Right renal cortex interstitium (tissue), 3 donors: ENCODE measurements at regions not wholly inside any gene's neighbourhood (a gene's known extent, or its start where the extent isn't known, plus 50 kb on each side); places are given as distances from the start of the nearest gene placed in this dataset.
"Not testable (repeated sequence)": the region's sequence is repeated elsewhere in the genome, so short reads cannot be mapped to it uniquely, and the experiment has no call there.

Experiments used
- DNase-seq, 3 donors: peaks; one replicate each; pipeline ENCODE4 v3.0.0-alpha.2; 2013; ENCODE audit warnings: low read depth in 3 of 3, low spot score in 2 of 3

GRCh38 chr1:149352205-149352604, 122.6 kb upstream of the NBPF19 start:
- not testable (repeated sequence) for DNase-seq

GRCh38 chr1:149354579-149354978, 120.3 kb upstream of the NBPF19 start:
- DNase-seq: not testable (repeated sequence)

GRCh38 chr1:149355748-149356147, 119.1 kb upstream of the NBPF19 start:
- DNase-seq: not testable (repeated sequence)

GRCh38 chr1:149356152-149356551, 118.7 kb upstream of the NBPF19 start:
- not testable (repeated sequence) for DNase-seq

GRCh38 chr1:149360351-149360750, 114.5 kb upstream of the NBPF19 start:
- not testable (repeated sequence) for DNase-seq

GRCh38 chr1:149361310-149361709, 113.5 kb upstream of the NBPF19 start:
- not testable (repeated sequence) for DNase-seq

- DNase-seq: not testable (repeated sequence)
These were observed 110.5 kb upstream of the NBPF19 start for GRCh38 chr1:149364188-149364981.

GRCh38 chr1:149366402-149366801, 108.4 kb upstream of the NBPF19 start:
- DNase-seq: not testable (repeated sequence)

- not testable (repeated sequence) for DNase-seq
These were observed 107.3 kb upstream of the NBPF19 start for GRCh38 chr1:149367472-149368044.

- DNase-seq: not testable (repeated sequence)
These were observed 106.5 kb upstream of the NBPF19 start for GRCh38 chr1:149368337-149368736.

GRCh38 chr1:149369081-149369480, 105.8 kb upstream of the NBPF19 start:
- DNase-seq: not testable (repeated sequence)

GRCh38 chr1:149371955-149372354, 102.9 kb upstream of the NBPF19 start:
- DNase-seq: not testable (repeated sequence)

GRCh38 chr1:149378462-149378861, 96.4 kb upstream of the NBPF19 start:
- not testable (repeated sequence) for DNase-seq

- peak; percentile 16 to 51 (median 19) for DNase-seq
These were observed 84.5 kb upstream of the NBPF19 start for GRCh38 chr1:149390173-149390926.

GRCh38 chr1:149390931-149391330, 83.9 kb upstream of the NBPF19 start:
- not testable (repeated sequence) for DNase-seq

GRCh38 chr1:149395802-149396201, 79.0 kb upstream of the NBPF19 start:
- not testable (repeated sequence) for DNase-seq

- DNase-seq: not testable (repeated sequence)
These were observed 76.3 kb upstream of the NBPF19 start for GRCh38 chr1:149398527-149398926.

GRCh38 chr1:149408404-149408803, 66.4 kb upstream of the NBPF19 start:
- not testable (repeated sequence) for DNase-seq

GRCh38 chr1:149415373-149415772, 59.5 kb upstream of the NBPF19 start:
- not testable (repeated sequence) for DNase-seq

- not testable (repeated sequence) for DNase-seq
These were observed 56.1 kb upstream of the NBPF19 start for GRCh38 chr1:149418782-149419181.

GRCh38 chr1:149423122-149423521, 51.7 kb upstream of the NBPF19 start:
- peak; percentile 0 to 1 (median 0) for DNase-seq
